ENCODE measurements at regions not wholly inside any gene's neighbourhood (a gene's known extent, or its start where the extent isn't known, plus 50 kb on each side); places are given as distances from the start of the nearest gene placed in this dataset.

DNA sequence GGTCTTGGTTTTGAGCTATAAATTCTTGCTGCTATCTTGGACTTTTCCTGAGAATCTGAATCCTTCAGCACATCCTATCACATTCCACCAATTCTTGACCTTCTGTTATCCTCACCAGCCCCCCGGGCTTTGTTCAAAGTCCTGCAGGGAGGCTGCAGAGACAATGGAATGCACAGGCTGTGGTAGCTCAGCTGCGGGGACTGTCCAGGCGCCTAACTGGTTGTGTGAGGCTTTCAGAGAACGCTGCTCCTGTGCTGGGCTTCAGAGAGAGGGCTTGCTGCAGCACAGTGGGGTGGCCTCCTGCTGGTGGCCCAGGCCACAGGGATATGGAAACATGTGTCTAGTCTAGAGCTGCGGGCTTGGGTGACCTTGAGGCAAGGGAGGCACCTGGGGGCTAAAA is 196.3 kb upstream of the GATB start:
- intact Hi-C loops (cut with micrococcal nuclease), result no loop called here
- Mint-ChIP-seq H3K27ac (no peak overlapping the region), H3K9me3 (ENCODE audit: insufficient read depth) (no peaks in the 10 kb centered on the region), H3K4me1 (no peaks in the 10 kb centered on the region), H3K27me3 (peaks cover 5% of the 10 kb centered on the region), H3K4me3 (no peak overlapping the region)
- ChIA-PET POLR2A (no interaction called here), CTCF (no interaction called here)
- no peak for ATAC-seq (ENCODE audit: low read depth)
- Histone ChIP-seq H3K9ac (ENCODE audit: low read length) (no peak overlapping the region), H3K27me3 (replicated peaks in 1 of 4; ENCODE audit: control extremely low read depth in 1 of 4, control insufficient read depth in 3 of 4, insufficient read depth in 4 of 4, low read length in 3 of 4) (no peaks in the 10 kb centered on the region), H3K36me3 (replicated peaks in 1 of 2; ENCODE audit: control extremely low read depth in 1 of 2, control insufficient read depth in 1 of 2, extremely low read depth in 1 of 2, insufficient read depth in 2 of 2, low read length in 1 of 2) (no peaks in the 10 kb centered on the region), H2AFZ (ENCODE audit: insufficient read depth, low read depth, low read length, poor library complexity, severe bottlenecking) (no peak overlapping the region), H3K4me1 (ENCODE audit: control insufficient read depth in 2 of 2, insufficient read depth in 2 of 2, low read length in 2 of 2) (no peaks in the 10 kb centered on the region), H3K9me3 (ENCODE audit: control extremely low read depth in 1 of 3, control insufficient read depth in 2 of 3, insufficient read depth in 1 of 3, low read length in 2 of 3) (no peaks in the 10 kb centered on the region), H3K79me2 (ENCODE audit: control insufficient read depth, insufficient read depth, low read length) (no peaks in the 10 kb centered on the region), H4K20me1 (ENCODE audit: control insufficient read depth, insufficient read depth, low read length, poor library complexity, severe bottlenecking) (no peaks in the 10 kb centered on the region), H3K4me2 (replicated peaks; ENCODE audit: low read depth, low read length, poor library complexity, severe bottlenecking) (no peak overlapping the region), H3K4me3 (ENCODE audit: control extremely low read depth in 1 of 5, extremely low read depth in 1 of 5, insufficient read depth in 1 of 5, low read depth in 2 of 5, low read length in 4 of 5) (no peak overlapping the region), H3K27ac (ENCODE audit: low read length in 2 of 2) (no peak overlapping the region)
- no peak for TF ChIP-seq EZH2 (IDR thresholded peaks at IDR 0.05; ENCODE audit: borderline replicate concordance, insufficient read depth, low read depth, low read length, poor library complexity, severe bottlenecking)
- no peak for DNase-seq
- WGBS (ENCODE audit: insufficient coverage), result 58% methylated on average over 5 of the region's 5 CpGs

DNA sequence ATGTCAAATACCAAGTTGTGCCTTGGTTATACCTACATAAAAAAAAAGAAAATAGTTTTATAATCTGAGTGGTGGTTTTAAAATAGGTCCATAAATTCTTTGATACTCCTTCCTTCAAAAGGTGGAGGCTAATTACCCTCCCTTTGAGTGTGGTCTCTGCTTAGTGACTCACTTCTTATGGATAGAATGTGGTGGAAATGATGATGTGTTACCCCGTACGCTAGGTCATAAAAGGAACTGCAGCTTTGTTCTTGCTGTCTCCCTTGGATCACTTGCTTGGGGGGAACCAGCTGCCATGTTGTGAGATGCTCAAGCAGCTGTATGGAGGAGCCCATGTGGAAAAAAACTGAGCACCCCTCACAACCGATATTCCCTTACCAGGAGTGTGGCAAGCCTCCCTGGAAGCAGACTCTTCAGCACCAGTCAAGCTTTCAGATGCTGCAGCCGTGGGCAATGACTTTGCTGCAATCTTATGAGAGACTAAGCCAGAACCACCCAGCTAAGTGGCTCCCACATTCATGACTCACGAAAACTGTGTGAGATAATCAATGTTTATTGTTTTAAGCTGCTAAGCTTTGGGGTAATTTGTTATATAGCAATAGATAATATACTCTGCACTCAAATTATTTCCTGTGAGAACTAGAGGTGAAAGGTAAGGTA is 195.0 kb upstream of the GATB start:
- Histone ChIP-seq H2AFZ (ENCODE audit: insufficient read depth, low read depth, low read length, poor library complexity, severe bottlenecking) (no peak overlapping the region), H4K20me1 (ENCODE audit: control insufficient read depth, insufficient read depth, low read length, poor library complexity, severe bottlenecking) (no peaks in the 10 kb centered on the region), H3K36me3 (replicated peaks in 1 of 2; ENCODE audit: control extremely low read depth in 1 of 2, control insufficient read depth in 1 of 2, extremely low read depth in 1 of 2, insufficient read depth in 2 of 2, low read length in 1 of 2) (no peaks in the 10 kb centered on the region), H3K27ac (ENCODE audit: low read length in 2 of 2) (no peak overlapping the region), H3K27me3 (replicated peaks in 1 of 4; ENCODE audit: control extremely low read depth in 1 of 4, control insufficient read depth in 3 of 4, insufficient read depth in 4 of 4, low read length in 3 of 4) (no peaks in the 10 kb centered on the region), H3K4me2 (replicated peaks; ENCODE audit: low read depth, low read length, poor library complexity, severe bottlenecking) (no peak overlapping the region), H3K9me3 (ENCODE audit: control extremely low read depth in 1 of 3, control insufficient read depth in 2 of 3, insufficient read depth in 1 of 3, low read length in 2 of 3) (no peaks in the 10 kb centered on the region), H3K9ac (ENCODE audit: low read length) (no peak overlapping the region), H3K79me2 (ENCODE audit: control insufficient read depth, insufficient read depth, low read length) (no peaks in the 10 kb centered on the region), H3K4me1 (ENCODE audit: control insufficient read depth in 2 of 2, insufficient read depth in 2 of 2, low read length in 2 of 2) (no peaks in the 10 kb centered on the region), H3K4me3 (ENCODE audit: control extremely low read depth in 1 of 5, extremely low read depth in 1 of 5, insufficient read depth in 1 of 5, low read depth in 2 of 5, low read length in 4 of 5) (no peak overlapping the region)
- no peaks in the 10 kb centered on the region for H3K4me1 Mint-ChIP-seq
- ChIA-PET POLR2A (no interaction called here), CTCF (no interaction called here)
- 82% methylated on average over 3 of the region's 5 CpGs for WGBS (ENCODE audit: insufficient coverage)
- intact Hi-C loops (cut with micrococcal nuclease), result no loop called here
- TF ChIP-seq EZH2 (IDR thresholded peaks at IDR 0.05; ENCODE audit: borderline replicate concordance, insufficient read depth, low read depth, low read length, poor library complexity, severe bottlenecking), result no peak
- TF ChIP-seq, protein P1, sequence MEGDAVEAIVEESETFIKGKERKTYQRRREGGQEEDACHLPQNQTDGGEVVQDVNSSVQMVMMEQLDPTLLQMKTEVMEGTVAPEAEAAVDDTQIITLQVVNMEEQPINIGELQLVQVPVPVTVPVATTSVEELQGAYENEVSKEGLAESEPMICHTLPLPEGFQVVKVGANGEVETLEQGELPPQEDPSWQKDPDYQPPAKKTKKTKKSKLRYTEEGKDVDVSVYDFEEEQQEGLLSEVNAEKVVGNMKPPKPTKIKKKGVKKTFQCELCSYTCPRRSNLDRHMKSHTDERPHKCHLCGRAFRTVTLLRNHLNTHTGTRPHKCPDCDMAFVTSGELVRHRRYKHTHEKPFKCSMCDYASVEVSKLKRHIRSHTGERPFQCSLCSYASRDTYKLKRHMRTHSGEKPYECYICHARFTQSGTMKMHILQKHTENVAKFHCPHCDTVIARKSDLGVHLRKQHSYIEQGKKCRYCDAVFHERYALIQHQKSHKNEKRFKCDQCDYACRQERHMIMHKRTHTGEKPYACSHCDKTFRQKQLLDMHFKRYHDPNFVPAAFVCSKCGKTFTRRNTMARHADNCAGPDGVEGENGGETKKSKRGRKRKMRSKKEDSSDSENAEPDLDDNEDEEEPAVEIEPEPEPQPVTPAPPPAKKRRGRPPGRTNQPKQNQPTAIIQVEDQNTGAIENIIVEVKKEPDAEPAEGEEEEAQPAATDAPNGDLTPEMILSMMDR (IDR thresholded peaks at IDR 0.05), result no peak
- H3K27ac Mint-ChIP-seq, result no peak overlapping the region
- H3K9me3 Mint-ChIP-seq (ENCODE audit: insufficient read depth), result no peaks in the 10 kb centered on the region
- peaks cover 5% of the 10 kb centered on the region for H3K27me3 Mint-ChIP-seq
- no peak overlapping the region for H3K4me3 Mint-ChIP-seq
- no peak for DNase-seq
- ATAC-seq (ENCODE audit: low read depth), result no peak

Measured in B cell (primary cell).